ENCODE measurements at regions not wholly inside any gene's neighbourhood (a gene's known extent, or its start where the extent isn't known, plus 50 kb on each side); places are given as distances from the start of the nearest gene placed in this dataset.

GRCh38 chr3:117719316-117719926 is 1009.8 kb downstream of the TUSC7 start:
- DNase-seq (ENCODE audit: low read depth), result peak; percentile 25

GRCh38 chr3:117721866-117722265 is 1012.3 kb downstream of the TUSC7 start:
- no peak for DNase-seq (ENCODE audit: low read depth)

DNA sequence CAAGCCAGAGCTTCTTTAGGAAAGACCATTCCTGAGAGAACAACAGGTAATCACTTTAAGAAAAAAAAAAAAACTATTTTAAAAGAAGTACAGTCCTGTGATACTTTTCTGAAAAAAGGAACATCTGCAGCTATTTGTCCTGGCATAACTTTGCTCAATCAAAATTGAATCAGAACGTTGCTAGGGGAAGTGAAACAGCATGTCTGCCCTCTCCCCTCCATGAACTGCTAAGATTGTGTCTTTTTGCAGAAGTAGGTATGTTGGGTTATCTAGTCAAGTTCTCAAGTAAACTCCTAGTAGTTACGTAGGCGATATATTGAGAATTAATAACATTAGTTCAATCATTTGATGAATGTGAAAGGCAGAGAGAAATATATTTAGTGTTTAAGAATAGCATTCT is 1013.3 kb downstream of the TUSC7 start:
- DNase-seq (ENCODE audit: low read depth), result no peak

GRCh38 chr3:117723825-117724224 is 1014.2 kb downstream of the TUSC7 start:
- DNase-seq (ENCODE audit: low read depth), result no peak

- DNase-seq (ENCODE audit: low read depth), result no peak
Measured at GRCh38 chr3:117725314-117725713, 1015.7 kb downstream of the TUSC7 start.

GRCh38 chr3:117726776-117727175 is 1017.2 kb downstream of the TUSC7 start:
- DNase-seq (ENCODE audit: low read depth), result no peak

GRCh38 chr3:117728226-117728625 is 1018.6 kb downstream of the TUSC7 start:
- DNase-seq (ENCODE audit: low read depth), result no peak

DNA sequence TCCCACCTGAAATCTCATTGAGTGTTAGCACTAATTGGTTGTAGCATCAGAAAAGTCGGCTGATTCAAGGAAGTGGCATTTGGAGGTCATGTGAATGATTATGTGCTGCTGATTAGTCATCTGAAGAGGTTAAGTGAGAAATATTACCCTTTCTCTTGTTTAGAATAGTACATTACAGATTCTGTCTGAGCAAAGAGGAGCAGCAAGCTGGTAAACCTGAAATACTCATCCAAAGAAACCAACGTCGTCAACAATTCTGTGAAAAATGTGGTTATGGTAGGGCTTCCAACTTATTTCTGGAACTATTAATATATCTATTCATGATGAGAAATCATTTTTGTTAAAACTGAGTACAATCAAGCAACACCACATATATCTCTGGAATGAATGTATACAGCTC is 1024.9 kb downstream of the TUSC7 start:
- peak; percentile 31 for DNase-seq (ENCODE audit: low read depth)

GRCh38 chr3:117735481-117736101 is 1026.0 kb downstream of the TUSC7 start:
- peak; percentile 67 for DNase-seq (ENCODE audit: low read depth)

DNA sequence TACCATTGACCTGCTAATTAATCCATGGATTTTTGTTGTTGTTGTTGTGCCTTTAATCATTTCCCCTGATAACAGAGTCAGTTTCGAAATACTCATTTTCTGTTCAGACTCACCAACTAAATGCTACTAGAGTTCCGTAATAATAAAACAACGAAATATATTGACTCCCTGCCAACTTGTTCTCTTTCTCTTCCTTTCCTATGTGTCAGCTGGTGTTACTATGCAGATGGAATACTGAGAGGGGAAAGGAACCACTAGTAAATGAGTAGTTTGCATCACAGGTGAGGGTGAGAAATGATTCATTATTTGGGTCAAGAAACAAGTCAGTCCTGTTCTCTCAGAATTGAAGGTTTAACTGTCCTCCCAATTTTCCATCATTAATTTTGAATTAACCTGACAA is 1027.3 kb downstream of the TUSC7 start:
- DNase-seq (ENCODE audit: low read depth), result peak; percentile 43

DNA sequence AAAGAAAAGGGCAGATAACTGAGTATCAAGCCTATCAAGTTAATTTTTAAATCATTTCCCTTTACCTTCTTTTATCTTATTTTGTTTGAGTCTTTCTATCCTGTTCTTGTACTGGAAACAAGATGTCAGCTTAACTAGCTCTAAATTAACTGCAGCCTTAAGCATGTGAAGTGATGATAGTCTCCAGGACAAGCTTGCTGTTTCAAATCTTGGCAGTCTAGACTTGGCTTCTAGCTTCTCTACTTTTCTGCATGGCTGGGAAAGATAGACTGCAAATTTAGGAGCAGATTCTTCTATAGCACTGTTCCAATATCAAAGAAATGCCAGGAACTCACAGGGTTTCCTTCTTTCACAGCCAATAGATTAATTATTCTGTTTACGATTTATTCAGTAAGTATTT is 1034.4 kb downstream of the TUSC7 start:
- no peak for DNase-seq (ENCODE audit: low read depth)

- DNase-seq (ENCODE audit: low read depth), result no peak
Measured at GRCh38 chr3:117744935-117745334, 1035.4 kb downstream of the TUSC7 start.

DNA sequence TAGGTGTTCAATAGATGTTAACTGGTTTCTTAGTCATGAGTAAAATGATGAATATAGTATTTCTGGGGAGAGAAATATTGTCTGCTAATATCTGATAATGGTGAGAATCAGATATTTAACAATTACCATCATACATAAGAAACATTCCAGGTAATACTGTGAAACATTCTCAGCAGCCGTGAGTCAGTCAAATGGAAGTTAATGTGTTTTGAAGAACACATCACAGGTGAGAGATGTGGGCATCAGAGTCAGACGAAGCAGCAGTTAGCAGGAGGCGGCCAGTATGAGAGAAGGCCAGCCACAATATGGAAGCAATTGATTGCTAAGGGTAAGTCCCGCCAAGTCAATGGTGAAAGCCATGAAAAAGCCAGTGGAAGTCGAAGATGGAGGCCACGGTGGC is 1035.9 kb downstream of the TUSC7 start:
- DNase-seq (ENCODE audit: low read depth), result no peak

- no peak for DNase-seq (ENCODE audit: low read depth)
Measured at GRCh38 chr3:117746066-117746465, 1036.5 kb downstream of the TUSC7 start.

DNA sequence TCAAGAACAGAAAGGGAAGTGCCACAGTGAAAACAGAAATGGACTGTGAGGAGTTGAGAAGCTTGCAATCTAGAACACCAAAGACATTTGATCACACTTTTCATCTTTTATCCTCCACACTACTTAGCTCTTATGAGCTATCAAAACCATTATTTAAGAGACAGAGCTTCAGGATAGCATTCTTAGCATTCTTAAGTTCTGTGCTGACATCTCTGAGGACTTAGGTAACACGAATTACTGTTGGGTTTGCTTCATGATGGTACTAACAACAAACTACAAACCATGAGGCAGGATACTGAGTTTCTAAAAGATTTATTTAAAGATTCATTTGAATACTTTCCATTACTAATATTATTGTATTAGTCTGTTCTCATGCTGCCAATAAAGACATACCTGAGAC is 1038.6 kb downstream of the TUSC7 start:
- peak; percentile 15 for DNase-seq (ENCODE audit: low read depth)

GRCh38 chr3:117750674-117751269 is 1041.2 kb downstream of the TUSC7 start:
- no peak for DNase-seq (ENCODE audit: low read depth)

DNA sequence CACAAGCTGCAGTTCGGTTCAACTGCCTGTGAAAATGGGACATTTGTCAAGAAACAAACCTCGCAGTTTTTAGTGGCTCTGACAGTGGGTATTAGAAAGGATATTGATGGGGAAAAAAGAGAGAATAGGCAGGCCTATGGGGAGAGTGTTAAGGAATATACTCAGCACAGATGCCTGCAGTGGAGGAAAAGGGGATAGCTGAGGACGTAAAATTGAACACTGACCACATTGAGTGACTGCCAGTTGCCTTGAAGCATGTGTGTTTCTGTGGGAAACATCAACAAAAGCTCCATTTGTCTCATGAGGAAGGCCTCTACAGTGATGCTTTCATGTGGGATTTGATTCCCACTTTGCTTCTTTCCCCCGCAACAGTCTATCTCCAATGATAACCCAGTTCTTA is 1042.1 kb downstream of the TUSC7 start:
- DNase-seq (ENCODE audit: low read depth), result no peak

GRCh38 chr3:117752984-117753717 is 1043.6 kb downstream of the TUSC7 start:
- peak; percentile 41 for DNase-seq (ENCODE audit: low read depth)

DNA sequence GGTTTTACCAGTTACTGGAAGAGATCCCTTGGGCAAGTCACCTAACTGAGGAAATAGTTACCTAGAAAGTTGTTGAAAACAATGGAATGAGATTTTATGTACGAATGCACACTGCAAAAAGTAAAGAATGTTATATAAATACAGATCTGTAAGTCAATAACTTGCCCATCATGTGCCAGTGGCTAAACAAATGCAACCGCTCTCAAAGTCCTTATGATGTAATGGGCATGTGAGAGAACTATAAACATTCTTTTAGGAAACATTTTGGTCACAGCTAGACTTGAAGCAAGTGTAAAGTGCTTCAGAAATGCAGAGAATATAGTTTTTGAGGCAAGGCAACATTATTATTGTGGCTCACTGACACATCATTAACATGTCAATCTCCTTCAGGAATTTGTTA is 1044.5 kb downstream of the TUSC7 start:
- DNase-seq (ENCODE audit: low read depth), result no peak

DNA sequence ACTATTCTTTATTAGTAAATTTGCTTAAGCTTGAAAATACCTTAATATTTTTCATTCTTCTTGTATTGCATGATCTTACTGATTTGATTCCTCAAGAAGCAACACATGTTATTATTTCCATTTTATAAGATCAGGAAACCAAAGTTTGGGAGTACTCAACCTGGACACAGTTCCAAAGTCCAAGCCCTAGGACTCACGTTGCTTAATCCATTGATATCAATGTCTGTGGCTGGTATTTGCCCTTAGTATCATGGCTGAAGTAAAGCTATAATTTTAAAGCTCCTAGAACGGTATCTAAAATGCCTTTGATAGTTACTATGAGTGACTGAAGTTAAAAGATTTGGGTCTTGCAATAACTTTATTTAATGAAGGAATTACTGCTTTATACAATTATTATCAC is 1045.3 kb downstream of the TUSC7 start:
- no peak for DNase-seq (ENCODE audit: low read depth)

DNA sequence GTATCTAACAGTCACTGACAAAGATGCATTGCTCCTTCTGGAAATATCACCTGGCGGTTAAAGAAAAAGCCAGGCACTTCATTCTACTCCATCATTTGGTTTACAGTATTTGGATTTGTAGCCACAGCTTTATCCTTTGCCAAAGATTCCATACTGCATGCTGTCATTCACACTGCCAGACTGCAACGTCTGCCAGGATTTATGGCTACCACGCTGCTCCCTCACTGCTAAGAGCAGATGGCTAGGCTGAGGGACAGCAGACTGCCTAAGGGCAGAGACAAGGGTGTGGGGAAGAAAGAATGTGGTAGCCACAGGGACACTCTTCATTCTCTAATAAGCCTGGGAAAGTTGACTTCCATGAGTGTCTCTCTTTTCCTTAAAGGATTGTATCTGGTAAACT is 1047.0 kb downstream of the TUSC7 start:
- DNase-seq (ENCODE audit: low read depth), result no peak

DNA sequence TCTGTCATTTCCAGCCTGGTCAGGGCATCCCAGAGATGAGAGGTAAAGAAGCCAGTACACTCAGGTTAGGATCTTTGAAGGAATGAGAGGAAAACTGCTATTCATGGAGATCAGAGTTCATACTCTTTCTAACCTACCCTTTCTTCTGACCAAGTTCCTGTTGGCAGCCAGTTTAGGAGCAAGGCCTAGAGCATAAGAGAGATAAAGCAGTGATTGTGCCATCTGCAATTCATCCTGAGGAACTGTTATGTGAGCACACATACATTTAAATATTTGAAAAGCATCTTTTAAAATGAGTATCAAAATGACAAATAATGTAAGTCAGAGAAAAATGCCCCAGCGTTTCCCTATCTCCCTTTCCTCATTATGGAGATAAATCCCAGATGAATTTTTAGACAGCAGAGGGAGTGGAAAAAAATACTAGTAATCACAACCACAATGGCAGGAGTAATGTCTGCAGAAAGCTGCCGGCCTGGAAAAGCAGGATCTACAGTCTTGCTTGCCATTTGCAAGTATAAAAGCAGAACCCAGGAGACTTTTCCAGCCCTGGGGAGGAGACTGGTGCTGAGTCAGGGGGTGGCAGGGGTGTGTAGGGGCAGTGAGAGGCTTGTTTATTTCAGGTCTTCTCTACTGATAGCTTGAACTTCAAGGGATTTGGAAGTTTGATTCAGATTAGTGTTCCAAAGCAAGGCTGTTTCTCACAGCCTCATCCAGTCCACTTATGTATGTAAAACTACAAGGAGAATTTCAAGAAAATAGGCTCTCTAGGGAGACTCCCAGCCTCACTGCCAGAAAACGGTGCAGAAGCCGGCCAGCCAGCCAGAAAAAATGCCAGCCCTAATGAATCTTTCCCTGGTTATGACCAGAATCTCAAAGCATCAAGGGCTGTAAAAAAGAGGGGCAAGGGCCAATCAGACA is 1052.4 kb downstream of the TUSC7 start:
- DNase-seq (ENCODE audit: low read depth), result no peak
